ENCODE measurements at regions not wholly inside any gene's neighbourhood (a gene's known extent, or its start where the extent isn't known, plus 50 kb on each side); places are given as distances from the start of the nearest gene placed in this dataset.

GRCh38 chr4:100954046-100954445, 393.3 kb downstream of the PPP3CA start:
- Histone ChIP-seq H3K27ac (ENCODE audit: low read depth, low read length, poor library complexity, severe bottlenecking) (no peak overlapping the region), H4K20me1 (ENCODE audit: insufficient read depth, low read length) (no peaks in the 10 kb centered on the region), H3K4me3 (ENCODE audit: low read depth, low read length, poor library complexity, severe bottlenecking) (no peak overlapping the region), H3K4me1 (ENCODE audit: insufficient read depth, low read length, severe bottlenecking) (no peaks in the 10 kb centered on the region), H3K9ac (ENCODE audit: low read length) (no peak overlapping the region), H3K9me2 (ENCODE audit: low read depth, low read length) (no peaks in the 10 kb centered on the region), H3F3A (ENCODE audit: insufficient read depth, low read length) (no peaks in the 10 kb centered on the region), H2AFZ (ENCODE audit: low read length) (no peak overlapping the region), H3K79me2 (ENCODE audit: insufficient read depth, low read length) (no peaks in the 10 kb centered on the region), H3K9me3 (ENCODE audit: low read length) (no peaks in the 10 kb centered on the region), H3K27me3 (ENCODE audit: insufficient read depth, low read length) (no peaks in the 10 kb centered on the region), H3K4me2 (ENCODE audit: low read length) (no peak overlapping the region), H3K36me3 (ENCODE audit: insufficient read depth, low read length) (no peaks in the 10 kb centered on the region)
- no peak for TF ChIP-seq EZH2 (IDR thresholded peaks at IDR 0.05; ENCODE audit: borderline replicate concordance, low read length)
- TF ChIP-seq CTCF (IDR thresholded peaks at IDR 0.05; ENCODE audit: low read length), result no peak

GRCh38 chr4:100953616-100954015, 393.7 kb downstream of the PPP3CA start:
- no peaks in the 10 kb centered on the region for H3K27me3 ChIP-seq (ENCODE audit: insufficient read depth, low read length)
- no peaks in the 10 kb centered on the region for H3K36me3 ChIP-seq (ENCODE audit: insufficient read depth, low read length)
- no peak overlapping the region for H3K4me2 ChIP-seq (ENCODE audit: low read length)
- TF ChIP-seq EZH2 (IDR thresholded peaks at IDR 0.05; ENCODE audit: borderline replicate concordance, low read length) (no peak), CTCF (IDR thresholded peaks at IDR 0.05; ENCODE audit: low read length) (no peak)
- no peaks in the 10 kb centered on the region for H3K9me3 ChIP-seq (ENCODE audit: low read length)
- no peak overlapping the region for H2AFZ ChIP-seq (ENCODE audit: low read length)
- no peak overlapping the region for H3K4me3 ChIP-seq (ENCODE audit: low read depth, low read length, poor library complexity, severe bottlenecking)
- H4K20me1 ChIP-seq (ENCODE audit: insufficient read depth, low read length), result no peaks in the 10 kb centered on the region
- no peak overlapping the region for H3K9ac ChIP-seq (ENCODE audit: low read length)
- H3F3A ChIP-seq (ENCODE audit: insufficient read depth, low read length), result no peaks in the 10 kb centered on the region
- H3K79me2 ChIP-seq (ENCODE audit: insufficient read depth, low read length), result no peaks in the 10 kb centered on the region
- no peaks in the 10 kb centered on the region for H3K9me2 ChIP-seq (ENCODE audit: low read depth, low read length)
- H3K27ac ChIP-seq (ENCODE audit: low read depth, low read length, poor library complexity, severe bottlenecking), result no peak overlapping the region
- no peaks in the 10 kb centered on the region for H3K4me1 ChIP-seq (ENCODE audit: insufficient read depth, low read length, severe bottlenecking)

- Histone ChIP-seq H3K9me2 (ENCODE audit: low read depth, low read length) (no peaks in the 10 kb centered on the region), H3K79me2 (ENCODE audit: insufficient read depth, low read length) (no peaks in the 10 kb centered on the region), H3K27ac (ENCODE audit: low read depth, low read length, poor library complexity, severe bottlenecking) (no peak overlapping the region)
These were observed 394.7 kb downstream of the PPP3CA start for GRCh38 chr4:100952590-100952989.

More at GRCh38 chr4:100952590-100952989, 394.7 kb downstream of the PPP3CA start:
- H4K20me1 ChIP-seq (ENCODE audit: insufficient read depth, low read length), result no peaks in the 10 kb centered on the region
- no peak overlapping the region for H2AFZ ChIP-seq (ENCODE audit: low read length)
- no peaks in the 10 kb centered on the region for H3K4me1 ChIP-seq (ENCODE audit: insufficient read depth, low read length, severe bottlenecking)
- H3K4me3 ChIP-seq (ENCODE audit: low read depth, low read length, poor library complexity, severe bottlenecking), result no peak overlapping the region
- no peak overlapping the region for H3K4me2 ChIP-seq (ENCODE audit: low read length)
- TF ChIP-seq EZH2 (IDR thresholded peaks at IDR 0.05; ENCODE audit: borderline replicate concordance, low read length), result no peak
- no peak for TF ChIP-seq CTCF (IDR thresholded peaks at IDR 0.05; ENCODE audit: low read length)
- no peaks in the 10 kb centered on the region for H3K36me3 ChIP-seq (ENCODE audit: insufficient read depth, low read length)
- H3F3A ChIP-seq (ENCODE audit: insufficient read depth, low read length), result no peaks in the 10 kb centered on the region
- H3K9me3 ChIP-seq (ENCODE audit: low read length), result no peaks in the 10 kb centered on the region
- no peaks in the 10 kb centered on the region for H3K27me3 ChIP-seq (ENCODE audit: insufficient read depth, low read length)
- H3K9ac ChIP-seq (ENCODE audit: low read length), result no peak overlapping the region
